Mesothelial cell of epicardium (in vitro differentiated cells): ENCODE measurements at regions not wholly inside any gene's neighbourhood (a gene's known extent, or its start where the extent isn't known, plus 50 kb on each side); places are given as distances from the start of the nearest gene placed in this dataset.

Source experiments
- DNase-seq, 2 experiments: peaks; one replicate each; pipeline ENCODE4 v3.0.0; 2021; ENCODE audit warnings: low spot score in 2 of 2; ENCODE audit not compliant: unreplicated experiment in 2 of 2
- H3K27ac Mint-ChIP-seq: 2 replicates; pipeline ENCODE4 v1.8.0; 2021; ENCODE audit warnings: mixed read lengths
- H3K27me3 Mint-ChIP-seq: 2 replicates; pipeline ENCODE4 v1.8.0; 2021; ENCODE audit warnings: low read depth, mixed read lengths
- H3K36me3 Mint-ChIP-seq: 2 replicates; pipeline ENCODE4 v1.8.0; 2021; ENCODE audit warnings: mixed read lengths
- H3K4me1 Mint-ChIP-seq: 2 replicates; pipeline ENCODE4 v1.8.0; 2021; ENCODE audit warnings: mixed read lengths
- H3K4me3 Mint-ChIP-seq: 2 replicates; pipeline ENCODE4 v1.8.0; 2021; ENCODE audit warnings: mild to moderate bottlenecking, moderate library complexity, mixed read lengths
- H3K9me3 Mint-ChIP-seq: 2 replicates; pipeline ENCODE4 v1.8.0; 2021; ENCODE audit warnings: mixed read lengths
- CTCF ChIP-seq: fragments of 200-600 bp; sonication (generic); IDR thresholded peaks from one replicate; pipeline ENCODE4 v1.5.0; 2021; ENCODE audit warnings: antibody characterized with exemption; ENCODE audit not compliant: unreplicated experiment

- Mint-ChIP-seq H3K36me3 (no peaks in the 10 kb centered on the region), H3K4me3 (no peak overlapping the region), H3K9me3 (peaks cover 9% of the 10 kb centered on the region), H3K27ac (no peak overlapping the region), H3K4me1 (no peaks in the 10 kb centered on the region), H3K27me3 (peaks cover 3% of the 10 kb centered on the region)
- no peak for DNase-seq
- TF ChIP-seq CTCF = no peak
These were observed 202.3 kb upstream of the GGTLC1 start for GRCh38 chr20:24190905-24191304.

GRCh38 chr20:24185791-24186190 is 197.2 kb upstream of the GGTLC1 start:
- Mint-ChIP-seq H3K36me3 (no peaks in the 10 kb centered on the region), H3K9me3 (peaks cover 5% of the 10 kb centered on the region), H3K27me3 (peaks cover 12% of the 10 kb centered on the region), H3K4me1 (no peaks in the 10 kb centered on the region), H3K4me3 (no peak overlapping the region), H3K27ac (no peak overlapping the region)
- DNase-seq = no peak
- no peak for TF ChIP-seq CTCF

- Mint-ChIP-seq H3K36me3 (no peaks in the 10 kb centered on the region), H3K27me3 (peaks cover 13% of the 10 kb centered on the region), H3K9me3 (no peaks in the 10 kb centered on the region), H3K4me3 (no peak overlapping the region), H3K27ac (no peak overlapping the region), H3K4me1 (no peaks in the 10 kb centered on the region)
- no peak for TF ChIP-seq CTCF
- no peak for DNase-seq
These were observed 192.6 kb upstream of the GGTLC1 start for GRCh38 chr20:24181151-24181550.

- H3K9me3 Mint-ChIP-seq = peaks cover 29% of the 10 kb centered on the region
- H3K27me3 Mint-ChIP-seq = no peaks in the 10 kb centered on the region
- H3K27ac Mint-ChIP-seq = no peak overlapping the region
- no peaks in the 10 kb centered on the region for H3K36me3 Mint-ChIP-seq
- TF ChIP-seq CTCF = no peak
- peaks cover 4% of the 10 kb centered on the region for H3K4me1 Mint-ChIP-seq
- no peak for DNase-seq
- H3K4me3 Mint-ChIP-seq = no peak overlapping the region
These were observed 180.7 kb upstream of the GGTLC1 start for GRCh38 chr20:24169256-24169655.

GRCh38 chr20:24166412-24166811 is 177.8 kb upstream of the GGTLC1 start:
- no peak for TF ChIP-seq CTCF

GRCh38 chr20:24166123-24166381 is 177.5 kb upstream of the GGTLC1 start:
- Mint-ChIP-seq H3K36me3 (no peaks in the 10 kb centered on the region), H3K27ac (no peak overlapping the region)

More at GRCh38 chr20:24166412-24166811, 177.8 kb upstream of the GGTLC1 start:
- no peaks in the 10 kb centered on the region for H3K27me3 Mint-ChIP-seq
- no peaks in the 10 kb centered on the region for H3K36me3 Mint-ChIP-seq
- H3K27ac Mint-ChIP-seq = no peak overlapping the region
- no peak for DNase-seq
- peaks cover 4% of the 10 kb centered on the region for H3K4me1 Mint-ChIP-seq
- no peak overlapping the region for H3K4me3 Mint-ChIP-seq
- peaks cover 23% of the 10 kb centered on the region for H3K9me3 Mint-ChIP-seq

More at GRCh38 chr20:24166123-24166381, 177.5 kb upstream of the GGTLC1 start:
- no peak overlapping the region for H3K4me3 Mint-ChIP-seq
- DNase-seq = no peak
- H3K9me3 Mint-ChIP-seq = peaks cover 20% of the 10 kb centered on the region
- TF ChIP-seq CTCF = no peak
- peaks cover 4% of the 10 kb centered on the region for H3K4me1 Mint-ChIP-seq
- no peaks in the 10 kb centered on the region for H3K27me3 Mint-ChIP-seq
